ENCODE measurements at regions not wholly inside any gene's neighbourhood (a gene's known extent, or its start where the extent isn't known, plus 50 kb on each side); places are given as distances from the start of the nearest gene placed in this dataset.
"Not testable (repeated sequence)": the region's sequence is repeated elsewhere in the genome, so short reads cannot be mapped to it uniquely, and the experiment has no call there.

DNA sequence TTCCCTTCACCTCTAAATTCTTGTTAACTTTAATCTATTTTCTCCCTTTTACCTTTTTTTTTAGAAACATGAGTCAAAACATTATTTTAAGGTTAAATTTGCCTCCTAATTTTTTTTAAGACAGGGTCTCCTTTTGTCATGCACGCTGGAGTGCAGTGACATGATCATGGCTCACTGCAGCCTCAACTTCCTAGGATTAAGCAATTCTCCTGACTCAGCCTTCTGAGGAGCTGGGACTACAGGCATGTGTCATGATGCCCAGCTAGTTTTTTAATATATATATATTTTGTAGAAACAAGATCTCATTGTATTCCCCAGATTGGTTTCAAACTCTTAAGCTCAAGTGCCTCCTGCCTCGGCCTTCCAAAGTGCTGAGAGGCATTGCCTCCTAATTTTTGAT lies 424.7 kb upstream of the FAM174A start:
- Mint-ChIP-seq H3K27me3 (no peaks in the 10 kb centered on the region), H3K27ac (no peak overlapping the region), H3K36me3 (ENCODE audit: low read depth) (no peaks in the 10 kb centered on the region), H3K4me1 (no peaks in the 10 kb centered on the region), H3K4me3 (no peak overlapping the region), H3K9me3 (peaks cover 3% of the 10 kb centered on the region)
- no peak for DNase-seq
- intact Hi-C loops (cut with micrococcal nuclease): no loop called here

DNA sequence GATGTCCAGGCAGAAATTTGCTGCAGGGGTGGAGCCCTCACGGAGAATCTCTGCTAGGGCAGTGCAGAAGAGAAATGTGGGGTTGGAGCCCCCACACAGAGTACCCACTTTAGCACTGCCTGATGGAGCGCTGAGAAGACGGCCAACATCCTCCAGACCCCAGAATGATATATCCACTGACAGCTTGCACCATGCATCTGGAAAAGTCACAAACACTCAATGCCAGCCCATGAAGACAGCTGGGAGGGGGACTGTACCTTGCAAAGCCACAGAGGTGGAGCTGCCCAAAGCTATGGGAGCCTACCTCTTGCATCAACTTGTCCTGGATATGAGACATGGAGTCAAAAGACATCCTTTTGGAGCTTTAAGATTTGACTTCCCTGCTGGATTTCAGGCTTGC lies 426.3 kb upstream of the FAM174A start:
- DNase-seq: no peak
- Mint-ChIP-seq H3K27me3 (no peaks in the 10 kb centered on the region), H3K4me3 (no peak overlapping the region), H3K4me1 (no peaks in the 10 kb centered on the region), H3K27ac (no peak overlapping the region), H3K9me3 (peaks cover 3% of the 10 kb centered on the region), H3K36me3 (ENCODE audit: low read depth) (no peaks in the 10 kb centered on the region)
- intact Hi-C loops (cut with micrococcal nuclease): no loop called here

GRCh38 chr5:100103592-100104119 lies 431.5 kb upstream of the FAM174A start:
- H3K9me3 Mint-ChIP-seq; H3K27ac Mint-ChIP-seq; intact Hi-C loops (cut with micrococcal nuclease); H3K36me3 Mint-ChIP-seq (ENCODE audit: low read depth); H3K4me1 Mint-ChIP-seq; H3K4me3 Mint-ChIP-seq; H3K27me3 Mint-ChIP-seq; DNase-seq: not testable (repeated sequence)

DNA sequence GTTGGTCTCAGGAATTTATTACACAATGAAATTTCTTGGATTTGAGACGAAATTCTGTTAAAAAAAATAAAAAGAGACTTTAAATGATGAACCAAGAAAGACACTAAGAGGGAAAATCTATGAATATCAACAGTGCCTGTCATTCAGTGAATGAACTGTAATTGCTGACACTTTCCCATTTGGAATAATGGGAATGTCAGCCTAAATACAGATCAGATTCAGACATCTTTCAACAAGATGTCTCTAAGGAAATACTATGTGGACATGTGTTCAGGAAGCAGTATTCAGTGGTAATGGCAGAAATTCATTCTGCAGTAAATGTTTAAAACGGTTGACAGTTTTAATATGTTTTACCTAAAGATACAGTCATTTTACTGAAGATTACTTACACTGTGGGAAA lies 433.7 kb upstream of the FAM174A start:
- H3K27ac Mint-ChIP-seq; H3K27me3 Mint-ChIP-seq; H3K4me1 Mint-ChIP-seq; DNase-seq; intact Hi-C loops (cut with micrococcal nuclease); H3K9me3 Mint-ChIP-seq; H3K36me3 Mint-ChIP-seq (ENCODE audit: low read depth); H3K4me3 Mint-ChIP-seq: not testable (repeated sequence)

DNA sequence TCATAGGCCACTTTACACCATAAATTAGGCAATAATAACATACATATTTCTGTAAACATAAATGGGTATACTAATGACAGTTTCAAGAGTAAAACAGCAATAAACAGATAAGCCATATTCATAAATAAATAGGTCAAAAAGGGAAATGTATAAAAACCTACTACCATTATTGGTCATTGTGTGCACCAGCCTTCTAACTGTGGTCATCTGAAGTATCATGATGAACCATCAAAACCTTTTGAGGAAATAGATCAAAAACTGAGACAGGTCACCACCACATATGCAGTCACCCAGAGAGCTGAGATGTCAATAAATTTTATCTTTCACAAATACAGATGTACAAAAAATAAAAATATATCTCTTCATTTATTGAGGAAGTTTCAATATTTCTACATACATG lies 438.8 kb upstream of the FAM174A start:
- H3K4me1 Mint-ChIP-seq; H3K27ac Mint-ChIP-seq; H3K9me3 Mint-ChIP-seq; intact Hi-C loops (cut with micrococcal nuclease); DNase-seq; H3K36me3 Mint-ChIP-seq (ENCODE audit: low read depth); H3K27me3 Mint-ChIP-seq; H3K4me3 Mint-ChIP-seq: not testable (repeated sequence)

GRCh38 chr5:100080703-100081102 lies 454.5 kb upstream of the FAM174A start:
- H3K27me3 Mint-ChIP-seq; H3K4me3 Mint-ChIP-seq; H3K36me3 Mint-ChIP-seq (ENCODE audit: low read depth); H3K27ac Mint-ChIP-seq; DNase-seq; H3K4me1 Mint-ChIP-seq; intact Hi-C loops (cut with micrococcal nuclease); H3K9me3 Mint-ChIP-seq: not testable (repeated sequence)

DNA sequence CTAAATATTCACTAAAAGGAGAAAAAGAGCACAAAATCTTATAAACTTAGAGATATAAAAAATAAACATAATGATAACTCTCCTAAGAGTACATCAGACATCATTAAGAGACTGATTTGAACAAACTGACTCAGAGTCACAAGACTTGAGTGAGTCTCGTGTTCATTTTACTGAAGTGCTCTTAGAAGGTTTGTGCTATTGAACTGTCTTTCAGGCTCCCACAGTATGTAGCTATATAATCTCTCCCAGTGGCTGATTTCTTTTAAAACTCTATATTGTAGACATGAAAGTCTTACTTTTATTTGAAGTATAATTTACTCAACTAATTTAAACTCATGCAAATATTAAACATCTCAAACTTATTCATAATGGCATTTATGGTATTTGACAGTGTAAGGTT lies 456.0 kb upstream of the FAM174A start:
- DNase-seq; H3K27ac Mint-ChIP-seq; H3K4me1 Mint-ChIP-seq; H3K4me3 Mint-ChIP-seq; H3K36me3 Mint-ChIP-seq (ENCODE audit: low read depth); intact Hi-C loops (cut with micrococcal nuclease); H3K9me3 Mint-ChIP-seq; H3K27me3 Mint-ChIP-seq: not testable (repeated sequence)

- intact Hi-C loops (cut with micrococcal nuclease); H3K36me3 Mint-ChIP-seq (ENCODE audit: low read depth); H3K4me3 Mint-ChIP-seq; H3K9me3 Mint-ChIP-seq; DNase-seq; H3K4me1 Mint-ChIP-seq; H3K27ac Mint-ChIP-seq; H3K27me3 Mint-ChIP-seq: not testable (repeated sequence)
These were observed 469.2 kb upstream of the FAM174A start for GRCh38 chr5:100066020-100066419.

DNA sequence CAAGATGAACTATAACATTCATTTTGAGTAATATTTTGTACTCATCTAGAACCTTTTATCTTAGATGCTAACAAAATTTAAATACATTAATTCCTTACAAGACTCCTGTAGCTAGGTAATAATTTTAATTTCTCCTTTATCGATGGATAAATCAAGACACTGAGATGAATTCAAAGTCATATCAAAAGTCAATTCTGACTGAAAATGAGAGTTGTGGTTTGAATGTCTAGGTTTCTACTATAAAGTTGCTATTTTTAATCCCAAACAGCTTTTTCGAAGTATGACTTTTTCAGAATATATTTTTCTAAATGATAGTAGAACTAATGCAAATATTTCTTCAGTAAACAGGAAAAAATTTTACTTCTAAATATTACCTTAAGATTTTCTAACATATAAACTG lies 491.7 kb upstream of the FAM174A start:
- H3K27me3 Mint-ChIP-seq: no peaks in the 10 kb centered on the region

DNA sequence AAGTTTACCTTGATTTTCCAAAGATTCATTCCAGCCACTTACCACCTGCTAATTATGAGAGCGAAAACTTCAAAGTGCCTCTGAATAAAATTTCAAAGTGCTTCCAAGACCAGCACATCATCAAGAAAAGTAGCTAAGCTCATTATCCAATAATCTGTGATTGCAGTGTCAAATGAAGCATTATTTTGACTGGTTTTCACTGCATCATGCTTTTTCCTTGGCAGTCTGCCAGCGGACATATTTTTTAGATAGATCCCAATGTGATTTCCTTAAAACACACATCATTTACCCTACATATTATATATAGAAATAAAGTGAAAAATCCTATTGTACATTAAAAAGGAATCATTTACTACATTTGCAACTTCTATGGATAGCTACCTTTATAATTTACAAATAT lies 508.6 kb upstream of the FAM174A start:
- no peak for DNase-seq
- no peaks in the 10 kb centered on the region for H3K27me3 Mint-ChIP-seq
- no peaks in the 10 kb centered on the region for H3K36me3 Mint-ChIP-seq (ENCODE audit: low read depth)
- no peaks in the 10 kb centered on the region for H3K9me3 Mint-ChIP-seq
- H3K4me1 Mint-ChIP-seq: no peaks in the 10 kb centered on the region
- intact Hi-C loops (cut with micrococcal nuclease): no loop called here
- no peak overlapping the region for H3K4me3 Mint-ChIP-seq
- no peak overlapping the region for H3K27ac Mint-ChIP-seq

More for the DNA sequence above, 491.7 kb upstream of the FAM174A start:
- no peaks in the 10 kb centered on the region for H3K4me1 Mint-ChIP-seq
- no peaks in the 10 kb centered on the region for H3K9me3 Mint-ChIP-seq
- H3K4me3 Mint-ChIP-seq: no peak overlapping the region
- intact Hi-C loops (cut with micrococcal nuclease): no loop called here
- DNase-seq: no peak
- no peak overlapping the region for H3K27ac Mint-ChIP-seq
- no peaks in the 10 kb centered on the region for H3K36me3 Mint-ChIP-seq (ENCODE audit: low read depth)

GRCh38 chr5:100023536-100023935 lies 511.6 kb upstream of the FAM174A start:
- no peaks in the 10 kb centered on the region for H3K27me3 Mint-ChIP-seq
- no peak overlapping the region for H3K27ac Mint-ChIP-seq
- no peak for DNase-seq
- intact Hi-C loops (cut with micrococcal nuclease): no loop called here
- H3K4me1 Mint-ChIP-seq: no peaks in the 10 kb centered on the region
- H3K4me3 Mint-ChIP-seq: no peak overlapping the region
- H3K9me3 Mint-ChIP-seq: no peaks in the 10 kb centered on the region
- H3K36me3 Mint-ChIP-seq (ENCODE audit: low read depth): no peaks in the 10 kb centered on the region

DNA sequence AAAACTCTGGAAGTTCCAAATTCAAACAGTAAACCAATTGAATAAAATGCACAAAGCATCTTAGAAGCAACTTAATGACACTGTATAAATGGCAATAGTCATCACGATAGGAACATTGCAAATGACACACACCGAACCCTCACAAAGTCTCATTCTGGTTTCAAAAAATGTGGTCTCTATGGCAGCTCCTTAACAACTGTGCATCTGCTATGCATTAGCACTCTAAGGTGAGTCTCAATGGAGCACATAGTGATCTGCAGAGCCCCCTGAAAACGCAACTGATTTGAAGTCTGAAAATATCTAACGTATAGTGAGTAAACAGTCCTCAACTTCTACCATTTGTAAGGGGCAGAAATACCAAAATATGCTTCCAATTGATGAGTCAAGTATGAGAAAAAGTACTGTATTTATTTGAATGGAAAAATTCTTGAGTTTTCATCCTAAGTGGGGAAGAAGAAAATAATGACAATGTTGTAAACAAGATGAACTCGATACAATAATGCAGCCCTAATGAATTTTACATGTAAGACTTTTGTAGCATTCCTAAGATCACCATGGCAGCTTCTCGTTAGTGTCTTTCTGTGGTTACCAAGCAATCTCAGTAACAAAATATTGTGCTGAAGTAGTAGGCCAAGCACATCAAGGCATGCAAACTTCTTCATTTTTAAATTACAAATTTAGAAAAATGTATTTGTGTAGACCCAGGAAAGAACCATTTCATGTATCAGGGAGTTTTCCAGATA lies 517.5 kb upstream of the FAM174A start:
- Mint-ChIP-seq H3K4me1 (no peaks in the 10 kb centered on the region), H3K27ac (no peak overlapping the region), H3K9me3 (no peaks in the 10 kb centered on the region), H3K36me3 (ENCODE audit: low read depth) (no peaks in the 10 kb centered on the region), H3K4me3 (no peak overlapping the region), H3K27me3 (no peaks in the 10 kb centered on the region)
- no peak for DNase-seq
- intact Hi-C loops (cut with micrococcal nuclease): no loop called here

- H3K4me3 Mint-ChIP-seq; H3K36me3 Mint-ChIP-seq (ENCODE audit: low read depth); H3K27ac Mint-ChIP-seq; DNase-seq; H3K9me3 Mint-ChIP-seq; H3K27me3 Mint-ChIP-seq; intact Hi-C loops (cut with micrococcal nuclease); H3K4me1 Mint-ChIP-seq: not testable (repeated sequence)
These were observed 521.9 kb upstream of the FAM174A start for GRCh38 chr5:100013305-100013704.

DNA sequence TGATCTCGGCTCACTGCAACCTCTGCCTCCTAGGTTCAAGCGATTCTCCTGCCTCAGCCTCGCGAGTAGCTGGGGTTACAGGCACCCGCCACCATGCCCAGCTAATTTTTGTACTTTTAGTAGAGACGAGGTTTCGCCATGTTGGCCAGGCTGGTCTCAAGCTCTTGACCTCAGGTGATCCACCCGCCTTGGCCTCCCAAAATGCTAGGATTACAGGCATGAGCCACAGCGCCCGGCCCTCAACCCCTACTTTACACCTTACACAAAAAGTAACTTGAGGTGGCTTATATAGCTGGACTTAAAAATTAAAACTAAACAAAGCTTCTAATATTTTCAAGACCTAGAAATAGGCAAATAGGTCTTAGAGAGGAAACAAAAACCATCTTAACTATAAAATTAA lies 524.0 kb upstream of the FAM174A start:
- DNase-seq; H3K4me3 Mint-ChIP-seq; H3K27ac Mint-ChIP-seq; H3K4me1 Mint-ChIP-seq; H3K9me3 Mint-ChIP-seq; intact Hi-C loops (cut with micrococcal nuclease); H3K36me3 Mint-ChIP-seq (ENCODE audit: low read depth); H3K27me3 Mint-ChIP-seq: not testable (repeated sequence)

DNA sequence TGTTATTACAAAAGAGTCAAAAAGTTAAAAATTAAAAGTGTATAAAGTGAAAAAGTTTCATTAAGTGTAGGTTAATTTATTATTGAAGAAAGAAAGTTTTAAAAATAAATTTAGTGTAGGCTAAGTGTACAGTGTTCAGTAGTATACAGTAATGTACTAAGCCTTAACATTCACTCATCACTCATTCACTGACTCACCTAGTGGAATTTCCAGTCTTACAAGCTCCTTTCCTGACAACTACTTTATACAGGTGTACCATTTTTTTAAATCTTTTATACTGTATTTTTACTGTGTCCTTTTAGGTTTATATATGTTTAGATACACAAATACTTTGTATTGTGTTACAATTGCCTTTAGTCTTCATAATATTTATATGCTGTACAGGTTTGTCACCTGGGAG lies 530.2 kb upstream of the FAM174A start:
- H3K9me3 Mint-ChIP-seq: no peaks in the 10 kb centered on the region
- no peak for DNase-seq
- intact Hi-C loops (cut with micrococcal nuclease): no loop called here

More for the DNA sequence above, 530.2 kb upstream of the FAM174A start:
- H3K27ac Mint-ChIP-seq: no peak overlapping the region
- no peaks in the 10 kb centered on the region for H3K27me3 Mint-ChIP-seq
- H3K36me3 Mint-ChIP-seq (ENCODE audit: low read depth): no peaks in the 10 kb centered on the region
- H3K4me1 Mint-ChIP-seq: no peaks in the 10 kb centered on the region
- H3K4me3 Mint-ChIP-seq: no peak overlapping the region

Data from activated CD4-positive, alpha-beta T cell treated with anti-CD3 and anti-CD28 coated beads, Interleukin-2, amount 10 ng/mL, durations not matched to agents 24 days and 14 days (primary cell).